ENCODE measurements at regions not wholly inside any gene's neighbourhood (a gene's known extent, or its start where the extent isn't known, plus 50 kb on each side); places are given as distances from the start of the nearest gene placed in this dataset.

DNA sequence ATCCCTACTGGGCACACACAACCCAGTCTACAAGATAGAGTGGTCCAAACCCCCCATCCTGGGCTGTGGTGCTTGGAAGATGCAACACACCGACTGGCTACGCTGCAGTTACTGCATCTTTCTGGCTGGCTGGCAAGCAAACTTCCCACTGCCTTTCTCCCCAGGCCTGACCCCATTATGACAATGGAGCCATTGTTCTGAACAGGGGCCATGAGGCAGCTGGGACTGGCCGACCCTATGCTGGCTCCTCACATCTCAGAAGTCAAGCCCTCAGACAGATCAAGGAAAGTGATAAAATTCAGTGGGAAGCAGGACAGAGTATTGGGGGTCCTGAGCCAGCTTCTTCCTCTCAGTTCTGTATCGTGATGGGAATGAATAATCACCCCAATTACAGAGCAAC lies 364.1 kb upstream of the ASIC2 start:
- Histone ChIP-seq H3K36me3 (ENCODE audit: control insufficient read depth, insufficient read depth, low read length) (no peaks in the 10 kb centered on the region), H2BK15ac (ENCODE audit: low read depth, low read length) (no peak overlapping the region), H2AFZ (replicated peaks; ENCODE audit: low read length, poor library complexity) (no peak overlapping the region), H3K4ac (ENCODE audit: low read depth, low read length) (no peak overlapping the region), H2BK5ac (ENCODE audit: low read depth, low read length, poor library complexity, severe bottlenecking) (no peak overlapping the region), H2BK20ac (ENCODE audit: low read depth, low read length) (no peak overlapping the region), H3K27me3 (ENCODE audit: control insufficient read depth, insufficient read depth, low read length) (no peaks in the 10 kb centered on the region), H3K14ac (replicated peaks; ENCODE audit: low read depth, low read length) (no peak overlapping the region), H3K9me3 (ENCODE audit: control insufficient read depth, insufficient read depth, low read length) (no peaks in the 10 kb centered on the region; the same call in 1 of the 2 replicates), H3K4me2 (ENCODE audit: low read depth, low read length) (no peak overlapping the region), H3K56ac (ENCODE audit: extremely low read depth, insufficient read depth, low read length) (no peak overlapping the region), H4K91ac (ENCODE audit: insufficient read depth, low read depth, low read length) (no peak overlapping the region), H3K27ac (ENCODE audit: insufficient read depth, low read length) (no peak overlapping the region), H4K5ac (ENCODE audit: low read depth, low read length) (no peak overlapping the region), H2AK9ac (replicated peaks; ENCODE audit: low read depth, low read length, poor library complexity) (no peak overlapping the region), H3K79me1 (ENCODE audit: low read depth in 1 of 2, low read length in 2 of 2) (no peaks in the 10 kb centered on the region), H3K9me1 (ENCODE audit: insufficient read depth, low read length) (no peaks in the 10 kb centered on the region), H3K18ac (ENCODE audit: low read depth, low read length) (no peak overlapping the region), H3K23ac (ENCODE audit: low read depth, low read length) (no peak overlapping the region), H3K4me1 (ENCODE audit: control insufficient read depth, insufficient read depth, low read length) (no peaks in the 10 kb centered on the region), H2AK5ac (ENCODE audit: low read depth, low read length) (no peak overlapping the region), H4K8ac (ENCODE audit: low read depth in 2 of 2, low read length in 2 of 2) (no peak overlapping the region), H3K9ac (ENCODE audit: low read depth, low read length) (no peak overlapping the region), H4K20me1 (ENCODE audit: insufficient read depth, low read length) (no peaks in the 10 kb centered on the region), H2BK120ac (ENCODE audit: low read depth, low read length) (no peak overlapping the region), H3K4me3 (ENCODE audit: insufficient read depth, low read depth, low read length) (no peak overlapping the region)
- ChIA-PET POLR2A (ENCODE audit: unreplicated experiment) (no interaction called here), CTCF (no interaction called here)
- no TSS peak for BruUV-seq (replicated peaks)
- in situ Hi-C loops (cut with MboI; ENCODE audit: low sequenced_read_pairs) (no loop called here), dilution Hi-C loops (cut with HindIII; ENCODE audit: low sequenced_read_pairs, unreplicated experiment) (no loop called here), intact Hi-C loops (cut with micrococcal nuclease) (no loop called here)
- no peak for TF ChIP-seq RCOR1 (IDR thresholded peaks at IDR 0.05; ENCODE audit: insufficient replicate concordance, low read length)
- TF ChIP-seq MXI1 (IDR thresholded peaks at IDR 0.05; ENCODE audit: borderline replicate concordance, low read depth, low read length) = no peak
- no peak for TF ChIP-seq BHLHE40 (IDR thresholded peaks at IDR 0.05; ENCODE audit: low read depth, low read length)
- no peak for TF ChIP-seq RAD21 (IDR thresholded peaks at IDR 0.05; ENCODE audit: low read length)
- TF ChIP-seq MAZ (IDR thresholded peaks at IDR 0.05; ENCODE audit: borderline replicate concordance, low read depth, low read length) = no peak
- no peak for TF ChIP-seq SMC3 (IDR thresholded peaks at IDR 0.05; ENCODE audit: low read depth, low read length)
- TF ChIP-seq POLR2A (IDR thresholded peaks at IDR 0.05; ENCODE audit: low read depth, low read length) = no peak
- TF ChIP-seq, protein P1, sequence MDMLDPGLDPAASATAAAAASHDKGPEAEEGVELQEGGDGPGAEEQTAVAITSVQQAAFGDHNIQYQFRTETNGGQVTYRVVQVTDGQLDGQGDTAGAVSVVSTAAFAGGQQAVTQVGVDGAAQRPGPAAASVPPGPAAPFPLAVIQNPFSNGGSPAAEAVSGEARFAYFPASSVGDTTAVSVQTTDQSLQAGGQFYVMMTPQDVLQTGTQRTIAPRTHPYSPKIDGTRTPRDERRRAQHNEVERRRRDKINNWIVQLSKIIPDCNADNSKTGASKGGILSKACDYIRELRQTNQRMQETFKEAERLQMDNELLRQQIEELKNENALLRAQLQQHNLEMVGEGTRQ (IDR thresholded peaks at IDR 0.05; ENCODE audit: low read depth, low read length) = no peak
- no peak for TF ChIP-seq CHD1 (IDR thresholded peaks at IDR 0.05; ENCODE audit: low read depth, low read length)
- TF ChIP-seq MAFK (IDR thresholded peaks at IDR 0.05; ENCODE audit: low read depth, low read length) = no peak
- TF ChIP-seq, protein P2, sequence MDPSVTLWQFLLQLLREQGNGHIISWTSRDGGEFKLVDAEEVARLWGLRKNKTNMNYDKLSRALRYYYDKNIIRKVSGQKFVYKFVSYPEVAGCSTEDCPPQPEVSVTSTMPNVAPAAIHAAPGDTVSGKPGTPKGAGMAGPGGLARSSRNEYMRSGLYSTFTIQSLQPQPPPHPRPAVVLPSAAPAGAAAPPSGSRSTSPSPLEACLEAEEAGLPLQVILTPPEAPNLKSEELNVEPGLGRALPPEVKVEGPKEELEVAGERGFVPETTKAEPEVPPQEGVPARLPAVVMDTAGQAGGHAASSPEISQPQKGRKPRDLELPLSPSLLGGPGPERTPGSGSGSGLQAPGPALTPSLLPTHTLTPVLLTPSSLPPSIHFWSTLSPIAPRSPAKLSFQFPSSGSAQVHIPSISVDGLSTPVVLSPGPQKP (IDR thresholded peaks at IDR 0.05; ENCODE audit: borderline replicate concordance, low read depth, low read length) = no peak
- no peak for TF ChIP-seq FOS (IDR thresholded peaks at IDR 0.05; ENCODE audit: low read depth, low read length)
- TF ChIP-seq CEBPB (IDR thresholded peaks at IDR 0.05; ENCODE audit: low read depth, low read length) = no peak
- TF ChIP-seq RFX5 (IDR thresholded peaks at IDR 0.05; ENCODE audit: low read depth, low read length) = no peak
- TF ChIP-seq, protein P3, sequence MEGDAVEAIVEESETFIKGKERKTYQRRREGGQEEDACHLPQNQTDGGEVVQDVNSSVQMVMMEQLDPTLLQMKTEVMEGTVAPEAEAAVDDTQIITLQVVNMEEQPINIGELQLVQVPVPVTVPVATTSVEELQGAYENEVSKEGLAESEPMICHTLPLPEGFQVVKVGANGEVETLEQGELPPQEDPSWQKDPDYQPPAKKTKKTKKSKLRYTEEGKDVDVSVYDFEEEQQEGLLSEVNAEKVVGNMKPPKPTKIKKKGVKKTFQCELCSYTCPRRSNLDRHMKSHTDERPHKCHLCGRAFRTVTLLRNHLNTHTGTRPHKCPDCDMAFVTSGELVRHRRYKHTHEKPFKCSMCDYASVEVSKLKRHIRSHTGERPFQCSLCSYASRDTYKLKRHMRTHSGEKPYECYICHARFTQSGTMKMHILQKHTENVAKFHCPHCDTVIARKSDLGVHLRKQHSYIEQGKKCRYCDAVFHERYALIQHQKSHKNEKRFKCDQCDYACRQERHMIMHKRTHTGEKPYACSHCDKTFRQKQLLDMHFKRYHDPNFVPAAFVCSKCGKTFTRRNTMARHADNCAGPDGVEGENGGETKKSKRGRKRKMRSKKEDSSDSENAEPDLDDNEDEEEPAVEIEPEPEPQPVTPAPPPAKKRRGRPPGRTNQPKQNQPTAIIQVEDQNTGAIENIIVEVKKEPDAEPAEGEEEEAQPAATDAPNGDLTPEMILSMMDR (conservative IDR thresholded peaks at IDR 0.05; ENCODE audit: low read depth, low read length) = no peak
- no peak for TF ChIP-seq NFE2L2 (IDR thresholded peaks at IDR 0.05; ENCODE audit: low read depth, low read length)
- no peak for ATAC-seq (ENCODE audit: low read depth)
- WGBS, 2 experiments (ENCODE audit: extremely low coverage in 2 of 2, insufficient read length in 1 of 2) = no CpG with 5 or more reads among the region's 4 CpGs
- DNase-seq = no peak

Measured in IMR-90 (cell line).